ENCODE measurements at regions not wholly inside any gene's neighbourhood (a gene's known extent, or its start where the extent isn't known, plus 50 kb on each side); places are given as distances from the start of the nearest gene placed in this dataset.

DNA sequence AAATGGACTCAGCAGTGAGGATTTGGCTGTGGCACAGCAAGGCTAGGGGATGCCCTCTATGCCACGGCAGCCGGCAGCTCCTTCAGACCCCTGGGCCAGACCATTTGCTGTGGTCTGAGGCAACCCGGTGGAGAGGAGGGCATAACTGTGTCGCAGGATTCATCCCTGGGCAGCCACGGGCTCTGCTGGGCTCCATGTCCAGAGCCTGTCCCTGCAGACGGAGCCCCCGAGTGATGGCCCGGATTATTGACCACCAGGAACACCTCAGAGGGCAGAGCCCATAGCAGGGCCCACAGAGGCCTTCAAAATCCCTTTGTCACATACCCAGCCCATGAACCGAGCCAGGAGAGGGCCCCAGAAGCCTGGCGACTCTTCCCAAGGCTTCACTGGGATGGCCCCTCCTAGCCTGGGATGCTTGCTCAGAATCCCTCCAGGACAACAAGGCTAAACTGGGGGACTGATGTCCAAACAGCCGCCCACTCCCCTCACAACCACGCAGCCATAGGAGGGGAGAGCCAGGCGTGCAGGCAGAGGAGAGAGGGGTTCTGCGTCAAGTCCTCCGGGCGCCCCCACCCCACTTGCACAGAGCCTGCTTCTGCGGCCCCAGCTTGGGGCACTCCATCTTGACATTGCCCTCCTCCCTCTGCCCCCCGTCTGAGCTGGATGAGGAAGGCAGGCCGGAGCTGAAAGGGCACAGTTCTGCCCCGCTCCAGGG is 68.2 kb upstream of the AFDN start:
- no peak for FAIRE-seq

DNA sequence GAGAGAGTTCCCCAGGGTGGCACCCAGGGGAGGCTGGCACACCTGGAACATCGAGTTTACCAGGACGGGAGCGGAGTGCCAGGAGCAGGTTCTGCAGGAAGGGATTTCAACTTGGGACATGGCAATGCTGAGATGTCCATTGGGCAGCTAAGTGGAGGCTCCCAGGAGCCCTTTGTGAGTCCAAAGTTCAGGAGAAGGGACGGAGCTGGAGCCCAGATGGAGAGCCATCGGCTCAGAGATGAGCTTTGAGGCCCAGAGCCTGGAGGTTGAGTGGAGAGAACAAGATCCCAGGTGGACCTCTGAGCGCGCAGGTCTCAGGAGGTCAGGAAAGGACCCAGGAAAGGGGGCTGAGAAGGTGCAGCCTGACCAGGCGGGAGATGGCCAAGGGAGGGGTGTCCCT is 67.5 kb upstream of the AFDN start:
- CTCF ChIA-PET, result interaction anchor here (0.6 kb wide), 1 partner anchor 110 kb away, joined by 3 read pairs; no protein-coding TSS in a partner anchor
- Histone ChIP-seq H3K4me3 (replicated peaks in 1 of 3; ENCODE audit: insufficient read depth in 1 of 3, low read depth in 1 of 3, low read length in 3 of 3) (no peak overlapping the region), H3K27me3 (ENCODE audit: control insufficient read depth in 2 of 2, insufficient read depth in 2 of 2, low read length in 2 of 2) (no peaks in the 10 kb centered on the region), H4K20me1 (replicated peaks; ENCODE audit: control insufficient read depth, extremely low read depth, insufficient read depth, low read length) (no peaks in the 10 kb centered on the region), H3K4me2 (ENCODE audit: insufficient read depth, low read length) (no peak overlapping the region), H3K79me2 (ENCODE audit: control insufficient read depth, insufficient read depth, low read length) (no peaks in the 10 kb centered on the region), H3K4me1 (ENCODE audit: control insufficient read depth, extremely low read depth, insufficient read depth, low read length) (no peaks in the 10 kb centered on the region), H3K36me3 (ENCODE audit: control insufficient read depth in 2 of 2, extremely low read depth in 1 of 2, insufficient read depth in 2 of 2, low read length in 2 of 2) (no peaks in the 10 kb centered on the region), H2AFZ (ENCODE audit: low read depth, low read length) (no peak overlapping the region), H3K9me1 (replicated peaks; ENCODE audit: control insufficient read depth, extremely low read depth, insufficient read depth, low read length) (no peaks in the 10 kb centered on the region), H3K27ac (ENCODE audit: insufficient read depth, low read depth, low read length) (no peak overlapping the region), H3K9ac (replicated peaks; ENCODE audit: extremely low read depth, insufficient read depth, low read length) (no peak overlapping the region), H3K9me3 (replicated peaks; ENCODE audit: control insufficient read depth, insufficient read depth, low read length) (no peaks in the 10 kb centered on the region)
- BruUV-seq (replicated peaks), result no TSS peak
- FAIRE-seq, result no peak
- intact Hi-C loops (cut with micrococcal nuclease), result no loop called here
- dilution Hi-C loops (cut with MboI; ENCODE audit: extremely low pct_ligation_motif_present, low sequenced_read_pairs), result no loop called here
- TF ChIP-seq, protein P1, sequence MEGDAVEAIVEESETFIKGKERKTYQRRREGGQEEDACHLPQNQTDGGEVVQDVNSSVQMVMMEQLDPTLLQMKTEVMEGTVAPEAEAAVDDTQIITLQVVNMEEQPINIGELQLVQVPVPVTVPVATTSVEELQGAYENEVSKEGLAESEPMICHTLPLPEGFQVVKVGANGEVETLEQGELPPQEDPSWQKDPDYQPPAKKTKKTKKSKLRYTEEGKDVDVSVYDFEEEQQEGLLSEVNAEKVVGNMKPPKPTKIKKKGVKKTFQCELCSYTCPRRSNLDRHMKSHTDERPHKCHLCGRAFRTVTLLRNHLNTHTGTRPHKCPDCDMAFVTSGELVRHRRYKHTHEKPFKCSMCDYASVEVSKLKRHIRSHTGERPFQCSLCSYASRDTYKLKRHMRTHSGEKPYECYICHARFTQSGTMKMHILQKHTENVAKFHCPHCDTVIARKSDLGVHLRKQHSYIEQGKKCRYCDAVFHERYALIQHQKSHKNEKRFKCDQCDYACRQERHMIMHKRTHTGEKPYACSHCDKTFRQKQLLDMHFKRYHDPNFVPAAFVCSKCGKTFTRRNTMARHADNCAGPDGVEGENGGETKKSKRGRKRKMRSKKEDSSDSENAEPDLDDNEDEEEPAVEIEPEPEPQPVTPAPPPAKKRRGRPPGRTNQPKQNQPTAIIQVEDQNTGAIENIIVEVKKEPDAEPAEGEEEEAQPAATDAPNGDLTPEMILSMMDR (IDR thresholded peaks at IDR 0.05; ENCODE audit: extremely low read depth in 1 of 2, insufficient read depth in 1 of 2, low read depth in 1 of 2, low read length in 2 of 2), result no peak
- no peak for TF ChIP-seq POLR2AphosphoS5 (IDR thresholded peaks at IDR 0.05; ENCODE audit: insufficient read depth, low read depth, low read length)
- no peak for TF ChIP-seq GATA2 (IDR thresholded peaks at IDR 0.05; ENCODE audit: insufficient read depth, insufficient read length, low read depth, low read length)
- TF ChIP-seq JUN (IDR thresholded peaks at IDR 0.05; ENCODE audit: borderline replicate concordance, insufficient read depth, insufficient read length, low read depth), result no peak
- TF ChIP-seq MAX (IDR thresholded peaks at IDR 0.05; ENCODE audit: insufficient read depth, insufficient read length), result no peak
- TF ChIP-seq EZH2 (IDR thresholded peaks at IDR 0.05; ENCODE audit: borderline replicate concordance, low read depth, low read length, severe bottlenecking), result no peak
- no peak for TF ChIP-seq FOS (IDR thresholded peaks at IDR 0.05; ENCODE audit: borderline replicate concordance, insufficient read depth, low read length)
- no peak for TF ChIP-seq MYC (IDR thresholded peaks at IDR 0.05; ENCODE audit: low read depth, low read length)
- TF ChIP-seq POLR2A (IDR thresholded peaks at IDR 0.05; ENCODE audit: low read depth, low read length), result no peak
- POLR2A ChIA-PET, result no interaction called here
- DNase-seq (ENCODE audit: low read depth, low spot score), result no peak

More for the DNA sequence above, 68.2 kb upstream of the AFDN start:
- Histone ChIP-seq H3K9me1 (replicated peaks; ENCODE audit: control insufficient read depth, extremely low read depth, insufficient read depth, low read length) (no peaks in the 10 kb centered on the region), H3K4me2 (ENCODE audit: insufficient read depth, low read length) (no peak overlapping the region), H3K79me2 (ENCODE audit: control insufficient read depth, insufficient read depth, low read length) (no peaks in the 10 kb centered on the region), H2AFZ (ENCODE audit: low read depth, low read length) (no peak overlapping the region), H3K4me1 (ENCODE audit: control insufficient read depth, extremely low read depth, insufficient read depth, low read length) (no peaks in the 10 kb centered on the region), H3K9me3 (replicated peaks; ENCODE audit: control insufficient read depth, insufficient read depth, low read length) (no peaks in the 10 kb centered on the region), H3K27me3 (ENCODE audit: control insufficient read depth in 2 of 2, insufficient read depth in 2 of 2, low read length in 2 of 2) (no peaks in the 10 kb centered on the region), H3K4me3 (replicated peaks in 1 of 3; ENCODE audit: insufficient read depth in 1 of 3, low read depth in 1 of 3, low read length in 3 of 3) (no peak overlapping the region), H4K20me1 (replicated peaks; ENCODE audit: control insufficient read depth, extremely low read depth, insufficient read depth, low read length) (no peaks in the 10 kb centered on the region), H3K9ac (replicated peaks; ENCODE audit: extremely low read depth, insufficient read depth, low read length) (no peak overlapping the region), H3K36me3 (ENCODE audit: control insufficient read depth in 2 of 2, extremely low read depth in 1 of 2, insufficient read depth in 2 of 2, low read length in 2 of 2) (no peaks in the 10 kb centered on the region), H3K27ac (ENCODE audit: insufficient read depth, low read depth, low read length) (no peak overlapping the region)
- intact Hi-C loops (cut with micrococcal nuclease), result no loop called here
- TF ChIP-seq POLR2A (IDR thresholded peaks at IDR 0.05; ENCODE audit: low read depth, low read length) (no peak), MYC (IDR thresholded peaks at IDR 0.05; ENCODE audit: low read depth, low read length) (no peak), JUN (IDR thresholded peaks at IDR 0.05; ENCODE audit: borderline replicate concordance, insufficient read depth, insufficient read length, low read depth) (no peak), EZH2 (IDR thresholded peaks at IDR 0.05; ENCODE audit: borderline replicate concordance, low read depth, low read length, severe bottlenecking) (no peak), GATA2 (IDR thresholded peaks at IDR 0.05; ENCODE audit: insufficient read depth, insufficient read length, low read depth, low read length) (no peak), POLR2AphosphoS5 (IDR thresholded peaks at IDR 0.05; ENCODE audit: insufficient read depth, low read depth, low read length) (no peak)
- DNase-seq (ENCODE audit: low read depth, low spot score), result no peak
- BruUV-seq (replicated peaks), result no TSS peak
- CTCF ChIA-PET, result interaction anchor here (0.6 kb wide), 1 partner anchor 109 kb away, joined by 3 read pairs; no protein-coding TSS in a partner anchor
- dilution Hi-C loops (cut with MboI; ENCODE audit: extremely low pct_ligation_motif_present, low sequenced_read_pairs), result no loop called here
- POLR2A ChIA-PET, result no interaction called here

All from endothelial cell of umbilical vein (primary cell).